ENCODE measurements at regions not wholly inside any gene's neighbourhood (a gene's known extent, or its start where the extent isn't known, plus 50 kb on each side); places are given as distances from the start of the nearest gene placed in this dataset.

DNA sequence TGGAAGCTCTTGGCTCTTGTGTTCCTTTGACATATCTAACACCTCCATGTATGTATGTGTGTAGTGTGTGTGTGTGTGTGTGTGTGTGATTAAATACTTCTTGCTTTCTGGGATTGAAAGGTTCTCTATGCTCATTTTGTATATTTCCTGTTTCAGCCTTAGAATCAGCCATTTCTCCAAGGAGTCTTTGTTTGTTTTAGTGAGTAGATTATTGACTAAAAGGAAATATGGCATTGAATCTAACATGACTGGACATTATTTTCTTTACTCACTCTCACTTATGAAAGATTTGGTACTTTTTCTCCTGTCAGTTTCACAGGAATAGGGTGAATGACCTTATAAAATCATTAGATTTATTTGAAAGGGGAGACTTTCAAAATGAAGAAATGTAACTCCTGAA is 413.8 kb upstream of the SLC14A2 start:
- no peak for TF ChIP-seq POLR2A (IDR thresholded peaks at IDR 0.05)
- TF ChIP-seq, protein P1, sequence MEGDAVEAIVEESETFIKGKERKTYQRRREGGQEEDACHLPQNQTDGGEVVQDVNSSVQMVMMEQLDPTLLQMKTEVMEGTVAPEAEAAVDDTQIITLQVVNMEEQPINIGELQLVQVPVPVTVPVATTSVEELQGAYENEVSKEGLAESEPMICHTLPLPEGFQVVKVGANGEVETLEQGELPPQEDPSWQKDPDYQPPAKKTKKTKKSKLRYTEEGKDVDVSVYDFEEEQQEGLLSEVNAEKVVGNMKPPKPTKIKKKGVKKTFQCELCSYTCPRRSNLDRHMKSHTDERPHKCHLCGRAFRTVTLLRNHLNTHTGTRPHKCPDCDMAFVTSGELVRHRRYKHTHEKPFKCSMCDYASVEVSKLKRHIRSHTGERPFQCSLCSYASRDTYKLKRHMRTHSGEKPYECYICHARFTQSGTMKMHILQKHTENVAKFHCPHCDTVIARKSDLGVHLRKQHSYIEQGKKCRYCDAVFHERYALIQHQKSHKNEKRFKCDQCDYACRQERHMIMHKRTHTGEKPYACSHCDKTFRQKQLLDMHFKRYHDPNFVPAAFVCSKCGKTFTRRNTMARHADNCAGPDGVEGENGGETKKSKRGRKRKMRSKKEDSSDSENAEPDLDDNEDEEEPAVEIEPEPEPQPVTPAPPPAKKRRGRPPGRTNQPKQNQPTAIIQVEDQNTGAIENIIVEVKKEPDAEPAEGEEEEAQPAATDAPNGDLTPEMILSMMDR (IDR thresholded peaks at IDR 0.05): no peak
- no peak for TF ChIP-seq POLR2AphosphoS5 (IDR thresholded peaks at IDR 0.05)
